Psoas muscle (tissue), 7 donors: ENCODE measurements at regions not wholly inside any gene's neighbourhood (a gene's known extent, or its start where the extent isn't known, plus 50 kb on each side); places are given as distances from the start of the nearest gene placed in this dataset.
A peak's percentile ranks its signal among the peaks of the same experiment; 100 is the strongest.

ENCODE experiments used
- ATAC-seq, 4 donors: fragments of 200-7000 bp; cut with Tn5 transposase; one replicate each; pipeline ENCODE4 v1.9.1; 2020; ENCODE audit warnings: moderate library complexity in 3 of 4, mild to moderate bottlenecking in 2 of 4
- DNase-seq, 2 donors: peaks; one replicate each; pipeline ENCODE4 v3.0.0-alpha.2; 2020
- H3K27ac ChIP-seq: fragments of 200-600 bp; one replicate; pipeline ENCODE4 v1.8.0; 2022
- H3K27me3 ChIP-seq, 3 donors: fragments of 200-600 bp in 1 of 3; one replicate each; pipeline versions ENCODE4 v1.6.1 to v1.8.0; 2013 to 2022; ENCODE audit warnings: low read length in 2 of 3, mild to moderate bottlenecking in 2 of 3, moderate library complexity in 1 of 3; ENCODE audit not compliant: insufficient read depth in 3 of 3
- H3K36me3 ChIP-seq, 2 donors: fragments of 200-600 bp in 1 of 2; one replicate each; pipeline versions ENCODE4 v1.6.1 to v1.8.0; 2013 to 2022; ENCODE audit warnings: low read depth in 1 of 2, mild to moderate bottlenecking in 1 of 2, moderate library complexity in 1 of 2; ENCODE audit not compliant: insufficient read depth in 1 of 2
- H3K4me1 ChIP-seq: fragments of 200-600 bp; one replicate; pipeline ENCODE4 v1.8.0; 2022
- H3K4me3 ChIP-seq: fragments of 200-600 bp; one replicate; pipeline ENCODE4 v1.8.0; 2022; ENCODE audit warnings: mild to moderate bottlenecking
- H3K9me3 ChIP-seq: fragments of 200-600 bp; one replicate; pipeline ENCODE4 v1.8.0; 2022
- CTCF ChIP-seq: fragments of 200-600 bp; IDR thresholded peaks from one replicate; pipeline ENCODE4 v1.8.0; 2022; ENCODE audit warnings: antibody characterized with exemption
- WGBS, 3 donors: extraction: QIAGEN DNeasy Blood & Tissue Kit; methylation state at CpG; one replicate each; pipeline versions ENCODE4 v1.1.6 to v1.1.7; 2013; 5-methylcytosine and 5-hydroxymethylcytosine counted together
- intact Hi-C, 2 donors: fragments of 100-400 bp; cut with DNase I; formaldehyde crosslinking; loops; one replicate each; pipeline versions ENCODE4 v1.11.0 to v1.14.2; 2022
- donor health status: healthy with polysubstance abuse.
- donor health status: DM: no; HTN: no; CAD: no; lungs with moderate emphysema.
- donor health status: Bipolar disorder and iron deficiency.
- donor health status: healthy.
- donor health status: DM: yes; HTN: yes; CAD: no.
- donor health status: DM: no; HTN: no; CAD: no.
- donor health status: DM: yes; HTN: yes; CAD: no.

DNA sequence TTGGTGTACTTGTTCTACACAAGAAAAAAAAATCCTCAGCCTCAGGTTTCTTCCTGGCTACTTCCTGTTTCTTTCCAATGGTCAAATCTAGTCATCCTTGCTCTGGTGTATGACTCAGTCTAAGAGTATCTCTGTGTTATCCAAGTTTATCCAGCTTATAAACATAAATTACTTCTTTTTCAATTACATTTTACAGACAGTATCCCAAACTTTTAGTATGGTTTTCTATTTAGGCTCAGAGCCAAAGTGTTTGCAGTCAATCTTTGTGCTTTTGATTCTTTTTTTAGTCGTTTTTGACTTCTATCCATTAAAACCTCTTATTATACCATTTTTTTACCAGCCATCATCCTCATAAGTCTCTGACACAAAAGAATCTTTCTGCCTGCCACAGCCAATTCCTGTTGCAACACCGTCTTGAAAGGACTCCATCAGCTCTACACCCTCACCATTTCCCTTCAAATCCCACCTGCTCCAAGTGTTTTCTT is 294.6 kb downstream of the PTEN start:
- TF ChIP-seq CTCF: no peak
- H3K27me3 ChIP-seq: no peaks in the 10 kb centered on the region
- no peaks in the 10 kb centered on the region for H3K36me3 ChIP-seq
- no peaks in the 10 kb centered on the region for H3K9me3 ChIP-seq
- ATAC-seq (peak; percentile 72 to 89 (median 78)), DNase-seq (no peak)
- intact Hi-C loops: no loop called here
- H3K4me3 ChIP-seq: no peak overlapping the region
- WGBS, 3 donors: 24 to 41% (median 33%) methylated on average over 2 of the region's 2 CpGs
- peaks cover 10% of the 10 kb centered on the region for H3K4me1 ChIP-seq
- H3K27ac ChIP-seq: peak overlapping the region; percentile 70

GRCh38 chr10:88158526-88159122 is 295.2 kb downstream of the PTEN start:
- Histone ChIP-seq H3K9me3 (no peaks in the 10 kb centered on the region), H3K27ac (peak overlapping the region; percentile 70), H3K36me3 (no peaks in the 10 kb centered on the region), H3K4me1 (peaks cover 8% of the 10 kb centered on the region), H3K27me3 (no peaks in the 10 kb centered on the region), H3K4me3 (no peak overlapping the region)
- DNase-seq (no peak), ATAC-seq (no peak)
- WGBS, 3 donors: 61 to 66% (median 65%) methylated on average over 3 of the region's 3 CpGs
- TF ChIP-seq CTCF: no peak
- intact Hi-C loops: no loop called here

DNA sequence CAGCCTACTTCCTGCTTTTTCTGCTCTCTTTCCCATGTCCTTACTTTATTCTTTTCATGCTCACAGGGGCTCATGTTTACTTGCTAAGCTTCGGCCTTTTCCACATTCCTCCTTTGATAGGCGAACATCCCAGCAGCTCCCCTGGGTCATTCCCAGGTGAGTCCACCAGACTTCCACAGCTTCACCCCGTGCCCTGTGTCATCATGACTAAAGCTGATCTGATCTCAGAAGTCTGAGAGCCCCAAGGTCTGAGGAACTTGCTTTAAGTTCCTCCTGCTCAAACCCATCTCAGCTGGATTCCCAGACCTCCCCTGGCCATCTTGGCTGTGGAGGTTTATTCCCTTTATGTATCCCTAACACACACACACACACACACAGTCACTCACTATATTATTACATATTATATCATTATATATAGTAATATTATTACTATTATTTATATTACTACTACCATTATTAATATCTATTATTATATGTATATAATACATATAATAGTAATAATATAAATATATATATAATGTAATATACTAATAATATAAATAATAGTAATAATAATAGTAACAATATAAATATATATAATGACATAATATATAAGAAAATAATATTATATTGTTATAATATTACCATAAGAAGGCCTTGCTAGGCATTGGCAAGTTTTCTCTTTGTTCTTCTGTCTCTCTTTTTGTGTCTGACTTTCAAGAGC is 295.9 kb downstream of the PTEN start:
- WGBS, 3 donors: 55 to 58% (median 56%) methylated on average over 3 of the region's 3 CpGs
- no peaks in the 10 kb centered on the region for H3K27me3 ChIP-seq
- H3K4me3 ChIP-seq: no peak overlapping the region
- DNase-seq (no peak), ATAC-seq (no peak)
- peaks cover 8% of the 10 kb centered on the region for H3K4me1 ChIP-seq
- intact Hi-C loops: no loop called here
- no peaks in the 10 kb centered on the region for H3K9me3 ChIP-seq
- no peak for TF ChIP-seq CTCF
- no peak overlapping the region for H3K27ac ChIP-seq
- H3K36me3 ChIP-seq: no peaks in the 10 kb centered on the region

DNA sequence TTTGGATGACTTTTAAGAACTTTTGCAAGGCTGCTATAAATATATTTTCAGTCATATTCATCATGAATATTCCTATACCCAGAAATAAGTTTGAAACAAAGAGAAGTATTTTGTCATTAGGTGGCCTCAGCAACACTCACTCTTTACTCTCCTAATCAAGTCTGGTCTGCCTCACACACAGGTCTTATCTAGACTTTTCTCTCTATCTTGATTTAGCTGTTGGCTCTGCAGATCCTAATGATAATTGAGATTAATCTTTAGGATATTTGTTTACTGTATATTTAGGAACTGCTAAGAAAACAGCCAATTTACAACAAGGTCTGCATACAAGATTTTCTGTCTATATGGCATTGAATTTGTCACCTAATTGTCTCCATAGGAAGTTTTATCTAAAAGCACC is 297.6 kb downstream of the PTEN start:
- no peak for TF ChIP-seq CTCF
- intact Hi-C loops: no loop called here
- no peak overlapping the region for H3K4me3 ChIP-seq

DNA sequence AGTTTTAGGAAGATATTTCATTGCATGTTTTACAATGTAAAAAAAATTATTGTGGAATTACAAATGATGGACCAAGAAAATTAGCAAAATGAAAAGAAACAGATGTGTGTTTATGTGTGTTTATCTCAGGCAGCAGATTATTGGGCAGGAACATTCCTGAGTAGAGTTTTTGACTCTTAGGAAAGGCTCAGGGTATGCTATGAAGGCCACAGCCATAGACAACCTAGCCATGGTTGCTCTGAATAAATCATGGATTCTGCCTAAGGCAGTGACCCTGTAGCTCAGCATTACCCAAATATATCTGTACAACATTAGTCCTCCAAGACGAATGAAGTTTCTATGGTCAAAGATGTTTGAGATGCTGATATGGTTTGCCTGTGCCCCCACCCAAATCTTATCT is 298.3 kb downstream of the PTEN start:
- Histone ChIP-seq H3K9me3 (no peaks in the 10 kb centered on the region), H3K36me3 (no peaks in the 10 kb centered on the region), H3K4me3 (no peak overlapping the region), H3K27ac (no peak overlapping the region), H3K27me3 (no peaks in the 10 kb centered on the region), H3K4me1 (peaks cover 8% of the 10 kb centered on the region)
- WGBS, 3 donors: 94 to 100% (median 96%) methylated on average over 1 of the region's 1 CpG
- TF ChIP-seq CTCF: no peak
- DNase-seq: no peak
- intact Hi-C loops: no loop called here
- ATAC-seq: no peak

More for the DNA sequence above, 297.6 kb downstream of the PTEN start:
- ATAC-seq: no peak
- no peak for DNase-seq
- H3K4me1 ChIP-seq: peaks cover 8% of the 10 kb centered on the region
- H3K27ac ChIP-seq: no peak overlapping the region
- H3K9me3 ChIP-seq: no peaks in the 10 kb centered on the region
- H3K27me3 ChIP-seq: no peaks in the 10 kb centered on the region
- no peaks in the 10 kb centered on the region for H3K36me3 ChIP-seq
